Stomach (tissue), 4 donors: ENCODE measurements at regions not wholly inside any gene's neighbourhood (a gene's known extent, or its start where the extent isn't known, plus 50 kb on each side); places are given as distances from the start of the nearest gene placed in this dataset.

Experiments
- POLR2A ChIP-seq, 4 donors: fragments of 450-650 bp; IDR thresholded peaks; one replicate each; pipeline ENCODE4 v1.6.1; 2016; ENCODE audit warnings: antibody characterized with exemption in 4 of 4, control low read depth in 2 of 4, mild to moderate bottlenecking in 1 of 4, moderate library complexity in 1 of 4
- POLR2AphosphoS5 ChIP-seq, 3 donors: sonication (generic); formaldehyde crosslinking; IDR thresholded peaks; one replicate each; pipeline ENCODE4 v1.6.1; 2016; ENCODE audit warnings: antibody characterized with exemption in 3 of 3
- TF ChIP-seq, protein P1 (sequence below), 7 experiments: fragments of 450-650 bp in 4 of 7; fragments of 200-600 bp in 3 of 7; sonication (generic) in 3 of 7; IDR thresholded peaks; one replicate each; pipeline ENCODE4 v1.5.1; 2016 to 2019; ENCODE audit warnings: antibody characterized with exemption in 7 of 7, control low read depth in 2 of 7, mild to moderate bottlenecking in 1 of 7

GRCh38 chr2:156673981-156674380 is 237.8 kb downstream of the GPD2 start:
- TF ChIP-seq, protein P1, sequence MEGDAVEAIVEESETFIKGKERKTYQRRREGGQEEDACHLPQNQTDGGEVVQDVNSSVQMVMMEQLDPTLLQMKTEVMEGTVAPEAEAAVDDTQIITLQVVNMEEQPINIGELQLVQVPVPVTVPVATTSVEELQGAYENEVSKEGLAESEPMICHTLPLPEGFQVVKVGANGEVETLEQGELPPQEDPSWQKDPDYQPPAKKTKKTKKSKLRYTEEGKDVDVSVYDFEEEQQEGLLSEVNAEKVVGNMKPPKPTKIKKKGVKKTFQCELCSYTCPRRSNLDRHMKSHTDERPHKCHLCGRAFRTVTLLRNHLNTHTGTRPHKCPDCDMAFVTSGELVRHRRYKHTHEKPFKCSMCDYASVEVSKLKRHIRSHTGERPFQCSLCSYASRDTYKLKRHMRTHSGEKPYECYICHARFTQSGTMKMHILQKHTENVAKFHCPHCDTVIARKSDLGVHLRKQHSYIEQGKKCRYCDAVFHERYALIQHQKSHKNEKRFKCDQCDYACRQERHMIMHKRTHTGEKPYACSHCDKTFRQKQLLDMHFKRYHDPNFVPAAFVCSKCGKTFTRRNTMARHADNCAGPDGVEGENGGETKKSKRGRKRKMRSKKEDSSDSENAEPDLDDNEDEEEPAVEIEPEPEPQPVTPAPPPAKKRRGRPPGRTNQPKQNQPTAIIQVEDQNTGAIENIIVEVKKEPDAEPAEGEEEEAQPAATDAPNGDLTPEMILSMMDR (IDR thresholded peaks at IDR 0.05) = no peak
- no peak for TF ChIP-seq POLR2AphosphoS5 (IDR thresholded peaks at IDR 0.05)
- no peak for TF ChIP-seq POLR2A (IDR thresholded peaks at IDR 0.05)
